GM19239 (cell line): ENCODE measurements at regions not wholly inside any gene's neighbourhood (a gene's known extent, or its start where the extent isn't known, plus 50 kb on each side); places are given as distances from the start of the nearest gene placed in this dataset.
"Not testable (repeated sequence)": the region's sequence is repeated elsewhere in the genome, so short reads cannot be mapped to it uniquely, and the experiment has no call there.

Experiments used
- DNase-seq: peaks from one replicate; pipeline ENCODE4 v3.0.0; 2011; ENCODE audit warnings: low spot score; ENCODE audit not compliant: insufficient read length
- FAIRE-seq: peaks from 2 replicates; lab custom pipeline; 2011; peaks lifted over from hg19 to GRCh38; lab: Jason Lieb, UNC

DNA sequence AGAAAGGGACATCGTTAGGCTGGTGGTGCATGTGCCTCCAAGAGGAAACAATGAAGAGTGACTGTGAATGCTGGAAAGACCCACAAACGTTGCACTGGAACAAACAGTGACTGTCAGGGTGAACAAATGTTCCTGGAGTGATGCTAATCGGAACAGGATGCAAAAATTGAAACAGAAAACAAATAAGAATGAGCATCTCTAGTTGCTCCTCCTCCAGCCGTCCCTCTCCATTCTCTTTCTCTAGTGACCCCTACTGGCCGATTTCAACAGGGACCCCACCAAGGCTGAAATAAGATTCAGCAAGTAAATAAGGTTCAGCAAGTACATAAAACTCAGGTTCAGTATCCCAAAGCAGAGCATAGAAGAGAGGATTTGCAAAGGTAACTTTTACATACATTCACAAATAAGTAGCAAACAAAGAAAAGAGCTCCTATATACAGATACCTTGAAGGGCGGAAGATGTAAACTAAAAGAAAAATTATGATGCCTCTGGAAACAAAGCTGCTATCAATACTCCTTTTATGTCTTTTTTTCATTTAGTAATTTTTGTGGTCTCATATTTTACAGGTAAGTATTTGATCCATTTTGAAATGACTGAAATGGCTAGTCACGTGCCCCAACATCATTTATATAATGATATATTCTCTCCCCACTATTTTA lies 836.1 kb upstream of the ADAMTS5 start:
- FAIRE-seq (no peak), DNase-seq (no peak)

- DNase-seq (no peak), FAIRE-seq (no peak)
Observed at GRCh38 chr21:27799861-27800260, 833.0 kb upstream of the ADAMTS5 start.

DNA sequence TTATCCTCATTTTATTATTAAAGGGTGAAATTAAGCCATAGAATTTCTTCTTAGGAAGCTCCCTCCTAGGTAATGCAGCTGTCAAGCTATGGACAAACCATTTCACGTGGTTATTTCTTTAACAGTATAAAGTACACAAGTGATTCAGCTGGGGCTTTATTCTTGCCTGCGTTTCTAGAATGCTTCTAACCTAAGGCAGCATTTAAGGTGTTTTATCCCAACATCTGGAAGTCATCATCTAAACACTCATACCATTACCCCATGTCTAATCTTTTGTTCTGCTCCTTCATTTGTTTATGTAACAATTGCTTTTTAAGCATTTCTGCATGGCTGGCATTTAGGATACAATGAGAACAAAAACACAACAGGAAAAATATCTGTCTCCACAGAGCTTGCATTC lies 829.2 kb upstream of the ADAMTS5 start:
- FAIRE-seq = no peak
- DNase-seq = no peak

DNA sequence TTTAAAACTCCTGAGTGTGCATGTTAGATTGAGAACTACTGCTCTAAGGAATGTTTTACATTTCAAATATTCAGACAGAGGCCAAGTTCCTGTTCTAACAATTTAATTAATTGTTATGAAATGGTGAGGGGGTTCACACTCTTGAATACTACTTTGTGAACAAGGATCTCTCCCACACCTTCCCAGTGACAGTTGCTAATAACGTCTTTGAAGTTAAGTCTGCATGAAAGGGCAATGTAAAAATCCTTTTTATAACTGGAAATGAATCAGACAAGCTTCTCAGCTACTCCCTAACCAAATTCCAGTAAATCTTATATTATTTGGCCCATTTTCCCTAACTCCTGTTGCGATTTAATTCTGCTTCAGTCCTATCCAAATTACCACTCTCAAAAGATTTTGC lies 828.5 kb upstream of the ADAMTS5 start:
- DNase-seq = no peak
- FAIRE-seq = no peak

- no peak for FAIRE-seq
- DNase-seq = no peak
Observed at GRCh38 chr21:27793901-27794300, 827.0 kb upstream of the ADAMTS5 start.

GRCh38 chr21:27787046-27787445 lies 820.2 kb upstream of the ADAMTS5 start:
- no peak for DNase-seq
- no peak for FAIRE-seq

GRCh38 chr21:27779606-27780005 lies 812.7 kb upstream of the ADAMTS5 start:
- no peak for FAIRE-seq
- no peak for DNase-seq

DNA sequence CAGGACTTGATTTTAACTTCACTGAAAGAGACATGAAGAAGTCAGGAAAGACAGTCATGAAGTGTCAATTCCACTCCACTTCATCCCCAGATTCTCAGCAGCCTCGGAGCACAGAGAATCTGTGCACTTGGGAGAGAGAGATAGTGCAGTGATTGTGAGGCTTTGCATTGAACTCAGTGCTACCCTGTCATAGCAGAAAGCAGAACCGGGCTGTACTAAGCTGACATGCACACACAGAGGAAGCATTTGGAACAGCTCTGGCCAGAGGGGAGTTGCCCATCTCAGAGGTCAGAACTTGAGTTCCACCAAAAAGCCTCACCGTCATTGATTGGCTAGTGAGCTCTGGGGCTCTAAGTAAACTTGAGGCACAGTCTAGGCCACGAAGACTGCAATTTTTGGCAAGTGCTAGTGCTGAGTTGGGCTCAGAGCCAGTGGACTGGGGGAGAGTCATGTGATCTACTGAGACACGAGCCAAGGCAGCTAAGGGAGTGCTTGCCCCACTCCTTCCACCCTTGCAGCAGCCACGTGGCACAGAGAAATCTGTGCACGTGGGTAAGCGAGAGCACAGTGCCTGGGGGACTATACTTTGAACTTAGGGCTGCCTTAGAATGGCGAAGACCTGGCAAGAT lies 810.2 kb upstream of the ADAMTS5 start:
- FAIRE-seq = no peak
- no peak for DNase-seq

DNA sequence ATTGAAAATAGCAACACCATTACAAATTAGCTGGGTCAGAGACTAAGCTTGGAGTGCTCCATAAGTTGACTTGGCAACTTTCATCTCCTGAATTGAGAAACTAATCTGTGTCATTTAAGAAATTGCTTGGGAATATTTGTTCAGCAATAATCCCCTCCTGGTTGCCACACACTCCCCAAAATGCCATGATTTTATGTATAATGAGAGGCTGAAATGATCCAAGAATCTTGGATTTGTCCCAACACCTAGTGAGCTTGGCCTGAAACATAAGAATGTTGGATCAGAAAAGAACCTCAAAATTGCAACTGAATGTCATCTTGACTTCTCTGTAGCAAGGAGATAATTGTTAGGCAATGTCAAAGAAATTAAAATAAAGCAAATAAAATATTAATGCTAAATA lies 805.9 kb upstream of the ADAMTS5 start:
- DNase-seq (no peak), FAIRE-seq (no peak)

GRCh38 chr21:27771938-27772483 lies 805.1 kb upstream of the ADAMTS5 start:
- FAIRE-seq = no peak

DNA sequence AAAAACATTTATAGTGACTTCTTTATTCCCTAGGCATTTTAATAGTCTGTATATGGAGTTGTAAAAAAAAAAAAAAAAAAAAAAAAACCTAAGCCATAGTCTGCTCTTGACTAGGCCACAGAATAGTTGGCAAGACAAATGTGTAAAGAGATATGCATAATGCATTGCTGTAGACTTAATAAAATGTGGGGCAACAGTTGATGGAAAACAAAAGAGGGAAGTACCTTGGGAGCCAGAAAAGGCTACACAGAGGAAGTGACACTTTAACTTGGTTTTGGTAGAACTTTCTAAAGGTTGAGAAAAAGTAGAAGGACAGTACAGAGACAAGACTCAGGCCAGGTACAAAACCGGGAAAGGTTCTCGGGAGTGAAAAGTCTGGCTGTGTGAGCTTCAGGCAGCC lies 802.9 kb upstream of the ADAMTS5 start:
- FAIRE-seq (no peak), DNase-seq (no peak)

More at GRCh38 chr21:27771938-27772483, 805.1 kb upstream of the ADAMTS5 start:
- no peak for DNase-seq

- FAIRE-seq, DNase-seq: not testable (repeated sequence)
Observed at GRCh38 chr21:27768046-27768637, 801.3 kb upstream of the ADAMTS5 start.

GRCh38 chr21:27764056-27764455 lies 797.2 kb upstream of the ADAMTS5 start:
- no peak for FAIRE-seq
- no peak for DNase-seq

GRCh38 chr21:27761623-27762022 lies 794.7 kb upstream of the ADAMTS5 start:
- no peak for DNase-seq
- no peak for FAIRE-seq

GRCh38 chr21:27759820-27760219 lies 792.9 kb upstream of the ADAMTS5 start:
- no peak for FAIRE-seq
- DNase-seq = no peak

DNA sequence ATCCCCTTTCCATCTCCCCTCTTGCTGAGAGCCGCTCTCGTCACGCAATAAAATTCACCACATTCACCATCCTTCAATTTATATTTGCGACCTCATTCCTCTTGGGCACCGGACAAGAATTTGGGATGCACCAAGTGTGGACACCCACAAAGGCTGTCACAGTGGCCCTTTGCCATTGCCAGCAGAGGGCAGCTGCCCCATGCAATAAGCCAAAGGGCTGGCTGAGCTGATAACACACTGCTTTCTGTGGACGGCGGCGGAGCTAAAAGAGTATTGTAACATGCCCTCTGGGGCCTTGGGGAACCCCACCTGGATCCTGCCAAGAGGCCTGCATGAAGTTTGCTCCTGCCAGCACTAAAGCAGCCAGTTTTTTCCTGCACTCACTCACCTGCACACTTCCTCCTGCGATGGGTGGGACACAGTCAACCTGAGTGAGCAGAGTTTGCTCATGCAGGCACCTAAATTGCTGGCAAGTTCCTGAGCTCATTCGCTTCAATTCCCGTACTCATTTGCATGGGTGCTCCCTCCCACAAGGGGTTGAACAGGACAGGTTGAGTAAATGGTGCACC lies 792.3 kb upstream of the ADAMTS5 start:
- no peak for FAIRE-seq
- DNase-seq = no peak

DNA sequence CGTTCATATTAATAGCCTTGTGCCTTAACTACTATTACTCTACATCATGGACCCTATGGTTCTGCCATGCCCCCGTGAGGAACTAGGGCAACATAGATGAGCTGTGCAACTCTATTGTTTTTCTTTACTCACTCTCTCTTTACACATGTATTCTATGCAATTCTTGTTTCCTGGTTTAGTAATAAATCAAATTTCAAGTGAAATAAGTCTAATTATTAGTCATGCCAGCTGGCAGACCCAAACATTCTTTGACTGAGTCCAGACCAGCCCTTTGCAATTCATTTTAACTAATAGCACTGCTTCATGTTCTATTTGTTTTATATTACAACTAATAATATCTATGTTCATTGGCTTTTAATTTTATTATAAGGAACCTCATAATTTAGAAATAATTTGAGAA lies 789.3 kb upstream of the ADAMTS5 start:
- FAIRE-seq (no peak), DNase-seq (no peak)

DNA sequence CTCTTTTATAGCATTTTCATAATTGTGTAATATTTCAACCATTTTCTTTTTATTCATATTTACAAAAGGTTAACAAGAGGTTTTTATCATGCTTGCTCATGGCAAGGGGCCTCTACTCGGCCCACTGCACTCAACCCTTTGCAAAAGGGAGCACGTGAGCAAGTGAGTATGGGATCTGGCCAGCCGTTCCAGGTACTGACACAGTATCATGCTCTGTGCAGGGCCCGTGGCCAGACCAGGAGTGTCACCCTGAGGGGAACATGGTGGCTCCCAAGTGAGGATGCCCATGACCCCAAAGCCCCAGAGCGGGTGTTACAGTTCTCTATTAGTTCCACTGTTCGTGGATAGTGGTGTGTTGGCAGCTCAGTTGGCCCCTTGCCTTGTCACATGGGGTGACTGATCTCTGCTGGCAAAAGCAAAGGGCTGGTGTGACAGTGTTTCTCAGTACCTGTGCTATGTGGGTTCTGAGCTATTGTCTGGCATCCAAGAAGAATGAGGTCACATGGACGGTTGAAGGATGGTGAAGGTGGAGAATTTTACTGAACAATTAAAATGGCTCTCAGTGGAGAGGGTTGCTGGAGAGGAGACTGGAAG lies 777.2 kb upstream of the ADAMTS5 start:
- DNase-seq = no peak
- no peak for FAIRE-seq

GRCh38 chr21:27741736-27742135 lies 774.8 kb upstream of the ADAMTS5 start:
- FAIRE-seq (no peak), DNase-seq (no peak)

DNA sequence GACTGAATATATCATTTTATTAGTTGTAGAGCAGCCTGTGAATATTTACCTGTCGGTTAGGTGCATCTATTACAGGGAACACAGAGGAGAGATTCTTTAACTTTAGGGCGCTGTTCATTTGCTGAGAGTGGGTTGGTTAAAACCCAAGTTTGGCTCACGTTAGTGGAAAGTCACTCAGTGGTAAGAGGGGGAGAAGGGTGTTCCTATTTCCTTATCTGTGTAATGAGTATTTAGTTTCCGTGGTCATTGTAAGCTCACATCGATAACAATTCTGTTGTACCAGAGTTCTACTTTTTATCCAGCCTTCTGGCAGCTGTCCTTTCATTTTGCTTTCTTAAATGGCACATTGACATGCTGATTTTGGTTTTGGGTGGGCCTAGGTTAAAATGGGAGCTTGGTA lies 773.2 kb upstream of the ADAMTS5 start:
- FAIRE-seq (no peak), DNase-seq (no peak)

DNA sequence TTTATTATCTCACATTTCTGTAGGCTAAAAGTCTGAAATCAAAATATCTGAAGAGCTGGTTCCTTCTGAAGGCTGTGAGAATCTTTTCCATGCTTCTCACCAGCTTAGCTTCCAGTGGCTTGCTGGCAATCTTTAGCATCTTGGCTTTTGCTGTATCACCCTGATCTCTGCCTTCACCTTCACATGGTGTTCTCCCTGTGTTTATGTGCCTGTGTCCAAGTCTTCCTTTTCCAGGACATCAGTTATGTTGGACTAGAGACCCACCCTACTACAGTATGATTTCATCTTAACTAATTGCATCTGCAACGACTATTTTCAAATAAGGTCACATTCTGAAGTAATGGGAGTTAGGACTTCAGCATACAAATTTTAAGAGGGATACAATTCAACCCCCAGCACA lies 772.3 kb upstream of the ADAMTS5 start:
- FAIRE-seq (no peak), DNase-seq (no peak)
